ENCODE measurements at regions not wholly inside any gene's neighbourhood (a gene's known extent, or its start where the extent isn't known, plus 50 kb on each side); places are given as distances from the start of the nearest gene placed in this dataset.

DNA sequence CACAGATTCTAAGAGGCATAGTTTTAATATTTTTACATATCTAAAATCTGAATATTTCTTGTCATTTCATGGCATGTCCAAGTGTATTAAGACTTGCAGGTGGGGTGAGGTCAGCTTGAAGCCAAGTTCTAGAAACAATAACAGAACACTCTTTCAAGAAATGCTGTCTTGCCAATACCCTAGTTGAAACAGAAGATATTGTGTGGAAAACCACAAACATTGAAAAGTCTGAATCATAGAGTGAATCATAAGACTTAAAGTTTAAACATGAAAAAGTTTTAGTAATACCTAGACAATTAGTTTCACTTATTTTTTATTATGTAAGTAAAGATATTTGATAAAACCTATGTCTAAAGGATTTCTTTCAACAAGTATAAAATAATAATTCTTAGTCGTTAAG is 191.5 kb upstream of the CAND1 start:
- peaks cover 14% of the 10 kb centered on the region for H3K27me3 Mint-ChIP-seq (ENCODE audit: low read depth, poor library complexity)
- no peaks in the 10 kb centered on the region for H3K9me3 Mint-ChIP-seq
- TF ChIP-seq, protein P1, sequence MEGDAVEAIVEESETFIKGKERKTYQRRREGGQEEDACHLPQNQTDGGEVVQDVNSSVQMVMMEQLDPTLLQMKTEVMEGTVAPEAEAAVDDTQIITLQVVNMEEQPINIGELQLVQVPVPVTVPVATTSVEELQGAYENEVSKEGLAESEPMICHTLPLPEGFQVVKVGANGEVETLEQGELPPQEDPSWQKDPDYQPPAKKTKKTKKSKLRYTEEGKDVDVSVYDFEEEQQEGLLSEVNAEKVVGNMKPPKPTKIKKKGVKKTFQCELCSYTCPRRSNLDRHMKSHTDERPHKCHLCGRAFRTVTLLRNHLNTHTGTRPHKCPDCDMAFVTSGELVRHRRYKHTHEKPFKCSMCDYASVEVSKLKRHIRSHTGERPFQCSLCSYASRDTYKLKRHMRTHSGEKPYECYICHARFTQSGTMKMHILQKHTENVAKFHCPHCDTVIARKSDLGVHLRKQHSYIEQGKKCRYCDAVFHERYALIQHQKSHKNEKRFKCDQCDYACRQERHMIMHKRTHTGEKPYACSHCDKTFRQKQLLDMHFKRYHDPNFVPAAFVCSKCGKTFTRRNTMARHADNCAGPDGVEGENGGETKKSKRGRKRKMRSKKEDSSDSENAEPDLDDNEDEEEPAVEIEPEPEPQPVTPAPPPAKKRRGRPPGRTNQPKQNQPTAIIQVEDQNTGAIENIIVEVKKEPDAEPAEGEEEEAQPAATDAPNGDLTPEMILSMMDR (IDR thresholded peaks at IDR 0.05): no peak
- no peaks in the 10 kb centered on the region for H3K36me3 Mint-ChIP-seq (ENCODE audit: low read depth)
- no peak overlapping the region for H3K27ac Mint-ChIP-seq
- H3K4me1 Mint-ChIP-seq: peaks cover 6% of the 10 kb centered on the region
- DNase-seq: no peak
- no peak overlapping the region for H3K4me3 Mint-ChIP-seq

DNA sequence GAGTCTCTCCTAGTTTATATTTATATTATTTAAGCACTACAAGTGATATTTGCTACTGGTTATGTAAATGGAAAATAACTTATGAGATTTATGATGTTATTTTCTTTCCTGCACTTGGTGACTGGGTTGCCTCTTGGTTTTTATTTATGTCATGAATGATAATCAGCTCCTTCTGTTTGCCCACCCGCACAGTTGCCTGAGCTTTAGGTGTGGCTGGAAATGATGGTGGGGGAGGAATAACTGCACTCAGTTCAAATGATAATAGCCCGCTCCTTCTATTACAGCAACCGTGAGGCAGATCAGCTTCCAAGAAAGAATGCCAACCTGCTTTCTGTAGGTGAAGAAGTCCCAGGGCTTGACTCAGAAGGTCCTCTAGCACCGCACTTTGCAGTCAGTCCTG is 190.2 kb upstream of the CAND1 start:
- Mint-ChIP-seq H3K27me3 (ENCODE audit: low read depth, poor library complexity) (peaks cover 14% of the 10 kb centered on the region), H3K36me3 (ENCODE audit: low read depth) (no peaks in the 10 kb centered on the region), H3K4me1 (peaks cover 6% of the 10 kb centered on the region), H3K27ac (no peak overlapping the region), H3K9me3 (no peaks in the 10 kb centered on the region), H3K4me3 (no peak overlapping the region)
- no peak for DNase-seq
- TF ChIP-seq, protein P1 (IDR thresholded peaks at IDR 0.05): no peak

DNA sequence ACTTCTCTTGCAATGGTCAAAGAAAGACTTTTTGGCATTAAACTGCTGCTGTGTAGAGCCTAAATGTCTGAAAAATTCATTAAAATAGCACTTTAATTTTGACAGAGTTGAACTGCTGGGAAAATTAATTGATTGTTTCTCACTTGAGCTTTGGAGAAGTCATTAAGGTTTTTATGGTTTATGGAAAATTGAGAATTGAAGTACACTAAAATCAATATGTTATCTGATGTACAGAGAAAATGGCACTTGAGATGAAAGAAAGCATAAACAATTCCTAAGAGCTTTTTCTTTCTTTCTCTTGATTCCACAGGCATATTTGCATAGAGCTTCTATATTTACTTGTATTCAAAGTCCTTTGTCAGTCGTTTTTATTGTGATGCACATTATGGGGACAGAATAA is 188.5 kb upstream of the CAND1 start:
- Mint-ChIP-seq H3K4me1 (peaks cover 9% of the 10 kb centered on the region), H3K27me3 (ENCODE audit: low read depth, poor library complexity) (peaks cover 8% of the 10 kb centered on the region), H3K36me3 (ENCODE audit: low read depth) (no peaks in the 10 kb centered on the region), H3K4me3 (no peak overlapping the region), H3K27ac (no peak overlapping the region), H3K9me3 (no peaks in the 10 kb centered on the region)
- TF ChIP-seq, protein P1 (IDR thresholded peaks at IDR 0.05): no peak
- DNase-seq: no peak

DNA sequence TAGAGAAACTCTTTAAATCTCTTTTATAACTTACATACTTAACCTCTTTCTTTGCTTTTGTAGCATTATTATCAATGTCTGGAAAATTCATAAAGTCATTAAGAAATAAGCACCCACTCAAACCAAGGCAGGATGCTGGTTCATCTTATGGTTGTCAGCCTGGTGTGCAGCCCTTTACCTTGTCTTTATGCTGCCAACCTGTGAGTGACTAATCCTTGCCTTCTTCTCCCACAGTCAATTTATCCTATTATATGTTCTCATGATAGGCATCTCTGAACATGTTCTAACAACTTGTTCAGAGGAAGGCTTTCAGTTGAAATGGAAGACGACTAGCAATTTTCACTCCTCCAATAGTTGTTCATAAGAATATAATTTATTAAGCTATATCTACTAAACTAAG is 186.9 kb upstream of the CAND1 start:
- Mint-ChIP-seq H3K27me3 (ENCODE audit: low read depth, poor library complexity) (peaks cover 5% of the 10 kb centered on the region), H3K4me3 (no peak overlapping the region), H3K4me1 (peaks cover 13% of the 10 kb centered on the region), H3K36me3 (ENCODE audit: low read depth) (no peaks in the 10 kb centered on the region), H3K27ac (no peak overlapping the region), H3K9me3 (no peaks in the 10 kb centered on the region)
- TF ChIP-seq, protein P1 (IDR thresholded peaks at IDR 0.05): no peak
- DNase-seq: no peak

DNA sequence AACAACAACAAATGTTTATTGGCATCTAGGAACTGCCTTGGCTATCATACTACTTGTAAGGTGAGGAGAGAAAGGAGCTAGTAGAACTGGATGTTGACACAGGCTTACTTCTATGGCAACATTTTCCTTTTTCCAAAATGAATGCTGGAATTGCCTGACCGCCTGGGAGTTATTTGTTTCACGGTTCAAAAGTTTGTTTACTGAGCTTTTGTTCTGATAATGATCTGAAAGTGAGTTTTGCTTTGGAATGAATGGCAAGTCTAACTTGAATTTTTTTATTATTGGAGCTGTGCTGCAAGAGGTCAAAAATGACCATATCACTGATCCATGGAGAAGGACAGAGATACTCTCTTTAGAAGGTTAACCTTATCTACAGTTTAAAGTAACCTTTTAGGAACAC is 183.5 kb upstream of the CAND1 start:
- TF ChIP-seq, protein P1 (IDR thresholded peaks at IDR 0.05): no peak
- Mint-ChIP-seq H3K4me3 (no peak overlapping the region), H3K27me3 (ENCODE audit: low read depth, poor library complexity) (peaks cover 11% of the 10 kb centered on the region), H3K27ac (no peak overlapping the region), H3K4me1 (peaks cover 14% of the 10 kb centered on the region), H3K36me3 (ENCODE audit: low read depth) (no peaks in the 10 kb centered on the region), H3K9me3 (no peaks in the 10 kb centered on the region)
- DNase-seq: no peak

DNA sequence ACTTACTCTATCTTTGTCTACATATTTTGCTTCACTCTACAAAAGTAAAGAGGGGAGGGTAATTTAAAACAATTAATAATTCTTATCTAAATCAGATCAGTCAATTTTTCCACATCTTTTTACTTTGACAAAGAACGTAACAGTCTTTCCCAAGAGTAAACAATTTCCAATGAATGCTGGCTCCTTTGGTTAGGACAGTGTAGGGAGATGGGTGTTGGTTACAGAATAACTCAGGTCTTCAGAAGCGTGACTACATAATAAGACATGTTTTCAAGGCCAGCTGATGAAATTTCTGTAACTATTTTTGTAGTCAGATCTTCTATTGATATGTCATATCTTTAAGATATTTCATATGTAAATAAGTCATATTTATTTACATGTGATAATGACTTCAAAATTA is 183.0 kb upstream of the CAND1 start:
- TF ChIP-seq, protein P1 (IDR thresholded peaks at IDR 0.05): no peak
- no peak overlapping the region for H3K4me3 Mint-ChIP-seq
- H3K4me1 Mint-ChIP-seq: peaks cover 14% of the 10 kb centered on the region
- H3K9me3 Mint-ChIP-seq: no peaks in the 10 kb centered on the region
- DNase-seq: no peak
- no peak overlapping the region for H3K27ac Mint-ChIP-seq
- no peaks in the 10 kb centered on the region for H3K36me3 Mint-ChIP-seq (ENCODE audit: low read depth)
- H3K27me3 Mint-ChIP-seq (ENCODE audit: low read depth, poor library complexity): peaks cover 13% of the 10 kb centered on the region
